B cell (primary cell): ENCODE measurements at regions not wholly inside any gene's neighbourhood (a gene's known extent, or its start where the extent isn't known, plus 50 kb on each side); places are given as distances from the start of the nearest gene placed in this dataset.
"Not testable (repeated sequence)": the region's sequence is repeated elsewhere in the genome, so short reads cannot be mapped to it uniquely, and the experiment has no call there.

Experiments
- ATAC-seq: fragments of 200-7000 bp; cut with Tn5 transposase; one replicate; pipeline ENCODE4 v1.10.0; 2021; ENCODE audit warnings: low read depth, mild to moderate bottlenecking, moderate number of reproducible peaks, moderate library complexity
- CTCF ChIA-PET: fragments of 350-600 bp; sonication (Branson Sonifier 250); formaldehyde crosslinking; loops from one replicate; lab custom pipeline; 2021; ENCODE audit warnings: antibody characterized with exemption, inconsistent platforms; lab: Charles Lee
- POLR2A ChIA-PET: fragments of 350-600 bp; sonication (Branson Sonifier 250); formaldehyde crosslinking; loops from one replicate; lab custom pipeline; 2021; ENCODE audit warnings: antibody characterized with exemption; lab: Charles Lee
- DNase-seq: peaks from one replicate; pipeline ENCODE4 v3.0.0; 2013
- H2AFZ ChIP-seq: 2 replicates; pipeline ENCODE4 v1.6.1; 2012; ENCODE audit warnings: mild to moderate bottlenecking, low read depth, low read length; ENCODE audit not compliant: insufficient read depth, poor library complexity, severe bottlenecking
- H3K27ac ChIP-seq, 2 donors: 1 replicate in 1 of 2; 2 replicates in 1 of 2; pipeline ENCODE4 v1.5.1; 2012 to 2013; ENCODE audit warnings: low read length in 2 of 2, mild to moderate bottlenecking in 2 of 2, moderate library complexity in 1 of 2
- H3K27me3 ChIP-seq, 4 experiments: fragments of 200-600 bp in 1 of 4; sonication (generic) in 1 of 4; replicated peaks in 1 of 4; 1 replicate in 2 of 4; 2 replicates in 2 of 4; pipeline versions ENCODE4 v1.6.1 to v1.7.0; 2013 to 2016; ENCODE audit warnings: low read length in 3 of 4, mild to moderate bottlenecking in 2 of 4, mixed read lengths in 1 of 4, moderate library complexity in 1 of 4; ENCODE audit not compliant: insufficient read depth in 4 of 4, control insufficient read depth in 3 of 4; ENCODE audit errors: control extremely low read depth in 1 of 4
- H3K36me3 ChIP-seq, 2 experiments: replicated peaks in 1 of 2; 1 replicate in 1 of 2; 2 replicates in 1 of 2; pipeline versions ENCODE4 v1.6.1 to v1.7.1; 2013; ENCODE audit warnings: low read length in 1 of 2; ENCODE audit not compliant: insufficient read depth in 2 of 2, control insufficient read depth in 1 of 2; ENCODE audit errors: control extremely low read depth in 1 of 2, extremely low read depth in 1 of 2
- H3K4me1 ChIP-seq, 2 donors: fragments of 200-600 bp in 1 of 2; sonication (generic) in 1 of 2; 1 replicate in 1 of 2; 2 replicates in 1 of 2; pipeline versions ENCODE4 v1.5.1 to v1.6.1; 2013 to 2017; ENCODE audit warnings: low read length in 2 of 2; ENCODE audit not compliant: control insufficient read depth in 2 of 2, insufficient read depth in 2 of 2
- H3K4me2 ChIP-seq: replicated peaks from 2 replicates; pipeline ENCODE3; 2012; ENCODE audit warnings: mild to moderate bottlenecking, low read depth, low read length; ENCODE audit not compliant: poor library complexity, severe bottlenecking
- H3K4me3 ChIP-seq, 5 experiments: fragments of 200-600 bp in 1 of 5; sonication (generic) in 1 of 5; 1 replicate in 3 of 5; 2 replicates in 2 of 5; pipeline versions ENCODE4 v1.5.1 to v1.7.0; 2011 to 2016; ENCODE audit warnings: low read length in 4 of 5, mild to moderate bottlenecking in 4 of 5, low read depth in 2 of 5, control low read depth in 1 of 5, moderate library complexity in 1 of 5; ENCODE audit not compliant: insufficient read depth in 1 of 5; ENCODE audit errors: control extremely low read depth in 1 of 5, extremely low read depth in 1 of 5
- H3K79me2 ChIP-seq: fragments of 200-600 bp; sonication (generic); one replicate; pipeline ENCODE4 v1.6.0; 2016; ENCODE audit warnings: low read length; ENCODE audit not compliant: control insufficient read depth, insufficient read depth
- H3K9ac ChIP-seq: fragments of 200-600 bp; sonication (generic); 2 replicates; pipeline ENCODE4 v1.6.1; 2017; ENCODE audit warnings: mild to moderate bottlenecking, low read length, moderate library complexity
- H3K9me3 ChIP-seq, 3 donors: one replicate each; pipeline versions ENCODE4 v1.6.1 to v1.7.1; 2013; ENCODE audit warnings: low read length in 2 of 3; ENCODE audit not compliant: control insufficient read depth in 2 of 3, insufficient read depth in 1 of 3; ENCODE audit errors: control extremely low read depth in 1 of 3
- H4K20me1 ChIP-seq: 2 replicates; pipeline ENCODE4 v1.6.0; 2012; ENCODE audit warnings: mild to moderate bottlenecking, low read length; ENCODE audit not compliant: insufficient read depth, control insufficient read depth, poor library complexity, severe bottlenecking
- H3K27ac Mint-ChIP-seq: one replicate; pipeline ENCODE4 v1.8.0; 2021; ENCODE audit warnings: mixed read lengths
- H3K27me3 Mint-ChIP-seq: one replicate; pipeline ENCODE4 v1.8.0; 2021; ENCODE audit warnings: mixed read lengths
- H3K4me1 Mint-ChIP-seq: one replicate; pipeline ENCODE4 v1.8.0; 2021; ENCODE audit warnings: mixed read lengths
- H3K4me3 Mint-ChIP-seq: one replicate; pipeline ENCODE4 v1.8.0; 2021; ENCODE audit warnings: mixed read lengths
- H3K9me3 Mint-ChIP-seq: one replicate; pipeline ENCODE4 v1.8.0; 2022; ENCODE audit warnings: mixed read lengths; ENCODE audit not compliant: insufficient read depth
- CTCF ChIP-seq: fragments of 200-600 bp; IDR thresholded peaks from one replicate; pipeline ENCODE4 v1.8.0; 2022; ENCODE audit warnings: antibody characterized with exemption, mild to moderate bottlenecking
- EZH2 ChIP-seq: IDR thresholded peaks from 2 replicates; pipeline ENCODE4 v1.6.1; 2012; ENCODE audit warnings: borderline replicate concordance, low read depth, mild to moderate bottlenecking, moderate library complexity, low read length; ENCODE audit not compliant: insufficient read depth, poor library complexity, severe bottlenecking
- WGBS: methylation state at CpG from one replicate; pipeline ENCODE4 v1.1.5; 2013; ENCODE audit warnings: missing lambda C conversion rate; ENCODE audit not compliant: insufficient coverage; 5-methylcytosine and 5-hydroxymethylcytosine counted together
- intact Hi-C: fragments of 100-400 bp; cut with micrococcal nuclease; formaldehyde crosslinking; loops from one replicate; pipeline ENCODE4 v1.10.0; 2022

GRCh38 chr1:197987294-197987693 lies 70.1 kb downstream of the LHX9 start:
- no peaks in the 10 kb centered on the region for H3K4me1 ChIP-seq
- intact Hi-C loops, result no loop called here
- H2AFZ ChIP-seq, result no peak overlapping the region
- no peak overlapping the region for H3K9ac ChIP-seq
- H3K4me2 ChIP-seq, result no peak overlapping the region
- no CpG with 5 or more reads among the region's 3 CpGs for WGBS
- no peaks in the 10 kb centered on the region for H3K36me3 ChIP-seq
- Mint-ChIP-seq H3K4me3 (no peak overlapping the region), H3K9me3 (no peaks in the 10 kb centered on the region), H3K4me1 (no peaks in the 10 kb centered on the region), H3K27me3 (peaks cover 8% of the 10 kb centered on the region), H3K27ac (no peak overlapping the region)
- ChIA-PET POLR2A (no interaction called here), CTCF (no interaction called here)
- H3K27me3 ChIP-seq, result no peaks in the 10 kb centered on the region
- ATAC-seq (no peak), DNase-seq (no peak)
- TF ChIP-seq CTCF (no peak), EZH2 (no peak)
- no peaks in the 10 kb centered on the region for H3K9me3 ChIP-seq
- no peaks in the 10 kb centered on the region for H3K79me2 ChIP-seq
- H3K4me3 ChIP-seq, result no peak overlapping the region
- H3K27ac ChIP-seq, result no peak overlapping the region
- no peaks in the 10 kb centered on the region for H4K20me1 ChIP-seq

- H3K4me1 ChIP-seq, H3K4me2 ChIP-seq, H3K4me3 Mint-ChIP-seq, H4K20me1 ChIP-seq, DNase-seq, H3K27ac ChIP-seq, ATAC-seq, H3K79me2 ChIP-seq, H3K4me3 ChIP-seq, H3K27me3 ChIP-seq, H3K9ac ChIP-seq, POLR2A ChIA-PET, H2AFZ ChIP-seq, H3K9me3 Mint-ChIP-seq, H3K4me1 Mint-ChIP-seq, H3K27ac Mint-ChIP-seq, H3K36me3 ChIP-seq, H3K27me3 Mint-ChIP-seq, intact Hi-C loops, H3K9me3 ChIP-seq: not testable (repeated sequence)
- CTCF ChIA-PET, result interaction anchor here (0.6 kb wide), 1 partner anchor 589 kb away, joined by 3 read pairs; no protein-coding TSS in a partner anchor
- WGBS, result 100% methylated on average over 2 of the region's 7 CpGs
Observed at GRCh38 chr1:197988581-197988980, 71.4 kb downstream of the LHX9 start.
